COR-L47 (cell line): ENCODE measurements at regions not wholly inside any gene's neighbourhood (a gene's known extent, or its start where the extent isn't known, plus 50 kb on each side); places are given as distances from the start of the nearest gene placed in this dataset.

ENCODE experiments used
- DNase-seq: peaks from one replicate; lab custom pipeline; 2025; lab: John Stamatoyannopoulos, UW

DNA sequence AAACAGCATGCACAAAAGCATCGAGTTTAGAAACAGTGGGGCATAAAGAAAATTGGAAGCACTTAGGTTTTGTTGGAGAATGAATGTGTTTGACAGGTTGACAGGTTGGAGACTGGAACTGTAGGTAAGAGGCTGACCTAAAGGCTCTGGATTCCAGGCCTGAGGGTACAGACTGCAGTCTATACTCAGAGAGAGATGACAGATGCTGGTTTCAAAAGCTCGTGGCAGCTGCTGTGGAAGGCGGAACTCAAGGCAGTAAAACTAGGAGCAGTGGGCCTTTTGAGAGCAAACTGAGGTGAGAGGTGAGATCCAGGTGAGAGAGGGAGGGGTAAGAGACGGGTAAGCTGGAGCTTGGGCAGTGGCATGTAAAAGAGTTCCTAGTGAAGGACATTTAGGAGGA, 415.2 kb downstream of the TRIML1 start:
- DNase-seq, result no peak

DNA sequence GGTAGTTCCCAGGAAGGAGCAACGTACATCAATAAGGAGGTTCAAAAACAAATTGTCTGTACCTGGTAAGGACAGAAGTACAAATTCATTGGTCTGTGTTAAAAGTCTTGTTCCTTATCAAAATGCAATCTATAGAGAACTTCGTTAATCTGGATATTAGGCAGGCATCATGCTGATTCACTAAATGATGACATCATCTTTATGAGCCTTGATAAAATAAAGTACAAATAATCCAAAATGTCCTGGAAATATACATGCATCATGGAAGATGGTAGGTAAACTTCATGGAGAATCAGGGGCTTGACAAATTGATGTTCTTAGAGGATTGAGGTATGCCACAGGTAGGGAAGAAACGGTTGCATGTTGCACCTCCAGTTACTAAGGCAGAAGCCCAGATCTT, 433.9 kb downstream of the TRIML1 start:
- no peak for DNase-seq

DNA sequence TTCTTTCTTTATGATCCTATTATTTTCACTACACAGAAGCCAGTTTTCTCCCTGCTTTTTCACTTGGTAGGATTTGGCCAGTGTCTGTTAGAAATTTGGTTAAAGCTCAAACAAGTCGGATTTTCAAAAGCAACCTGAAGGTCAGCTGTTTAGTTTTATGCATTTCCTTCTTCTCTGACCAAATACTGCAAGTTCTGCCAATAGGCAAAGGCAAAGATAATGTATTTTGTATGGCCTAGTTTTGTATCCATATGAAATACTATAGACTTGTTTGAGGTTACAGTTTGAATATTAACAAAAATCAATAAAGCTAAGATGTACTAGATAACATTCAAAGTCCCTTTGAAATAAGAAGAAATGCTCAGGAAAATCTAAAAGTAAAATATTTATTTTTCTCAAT, 439.4 kb downstream of the TRIML1 start:
- no peak for DNase-seq

DNA sequence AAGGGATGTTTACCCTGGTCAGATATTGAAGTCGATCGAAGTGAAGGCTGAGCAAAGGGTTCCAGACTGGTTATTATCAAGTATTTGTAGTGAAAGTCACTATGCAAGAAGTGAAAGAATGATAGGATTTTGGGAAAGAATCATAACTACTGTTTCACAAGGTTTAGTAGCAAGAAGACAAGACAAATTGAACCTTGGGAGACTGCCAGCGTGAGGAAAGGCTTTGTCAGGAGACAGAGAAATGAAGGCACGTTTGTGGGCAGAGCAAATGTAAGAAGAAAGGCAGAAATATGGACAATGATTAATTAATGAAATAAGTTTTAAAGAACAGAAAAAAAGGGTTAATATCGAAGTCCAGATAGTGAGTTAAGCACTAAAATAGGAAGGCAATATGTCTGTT, 456.8 kb downstream of the TRIML1 start:
- no peak for DNase-seq

DNA sequence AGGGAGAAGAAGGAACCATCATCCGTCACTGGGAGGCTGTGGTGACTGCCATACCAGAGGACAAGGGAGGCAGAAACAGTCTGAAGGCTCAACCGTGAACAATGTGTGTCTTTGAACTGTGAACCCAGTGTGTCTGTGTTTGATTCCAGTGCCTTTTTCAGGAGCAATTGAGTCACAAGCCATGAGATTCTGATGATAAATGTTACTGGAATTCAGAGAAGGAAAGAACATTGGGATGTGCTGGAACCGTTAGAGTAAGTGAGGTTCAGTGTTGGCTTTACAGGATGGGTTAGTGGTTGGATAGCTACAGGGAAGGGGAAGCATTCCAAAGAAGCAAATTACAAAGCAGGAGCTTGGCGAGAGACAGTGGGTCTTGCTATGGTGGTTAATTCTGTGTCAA, 464.4 kb downstream of the TRIML1 start:
- no peak for DNase-seq

DNA sequence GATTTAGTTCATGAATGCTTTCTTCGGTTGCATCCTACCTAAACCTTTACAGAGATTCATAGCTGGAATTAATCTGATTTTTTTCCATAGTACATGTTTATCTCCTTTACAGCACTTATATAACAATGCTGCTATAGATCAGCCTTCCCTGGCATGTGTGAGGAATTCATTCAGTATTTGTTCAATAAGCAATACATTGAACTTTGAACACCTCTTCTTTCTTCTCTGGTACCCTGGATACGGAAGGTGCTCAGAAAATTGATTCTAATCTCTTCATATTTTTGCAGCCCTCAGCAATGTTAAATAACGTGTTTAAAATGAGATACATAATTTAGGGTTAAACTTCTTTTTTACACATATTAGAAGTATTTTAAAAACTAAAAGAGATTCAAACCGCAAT, 467.4 kb downstream of the TRIML1 start:
- DNase-seq, result no peak

DNA sequence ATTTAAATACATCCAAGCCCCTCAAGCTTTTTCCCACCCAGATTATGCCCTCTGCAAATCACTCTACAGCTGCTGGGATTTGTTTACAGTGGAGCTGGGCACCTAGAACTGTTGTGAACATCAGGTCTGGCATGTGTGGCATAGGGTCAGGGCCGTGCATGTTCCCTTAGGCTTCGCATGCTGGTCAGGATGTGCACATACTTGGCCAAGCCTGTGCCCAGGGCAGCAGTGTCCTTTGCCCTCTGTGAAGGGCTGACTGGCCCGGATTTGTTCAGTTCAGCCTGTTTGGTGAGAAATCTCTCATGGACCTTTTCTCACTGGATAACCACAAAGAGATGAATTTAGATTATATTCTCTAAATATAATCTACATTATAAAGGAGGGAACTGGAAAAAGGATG, 471.9 kb downstream of the TRIML1 start:
- no peak for DNase-seq

DNA sequence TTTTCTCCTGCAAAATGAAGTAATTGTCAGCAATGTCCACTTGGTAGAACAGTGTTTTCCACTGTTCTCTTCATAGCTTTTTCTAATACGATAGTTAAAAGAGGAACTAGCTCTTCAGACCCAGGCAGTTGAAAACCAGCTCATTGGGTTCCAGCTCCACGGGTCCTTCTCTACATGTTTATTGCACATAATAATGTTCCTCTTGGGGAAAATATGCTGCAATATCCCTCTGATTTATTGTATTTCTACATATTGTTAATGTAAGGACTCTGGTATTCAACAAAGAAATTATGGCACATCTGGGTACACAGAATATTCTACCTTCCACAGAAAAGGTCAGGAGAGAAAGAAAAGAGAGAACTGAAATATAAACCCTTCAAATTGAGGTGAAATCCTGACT, 473.4 kb downstream of the TRIML1 start:
- no peak for DNase-seq

DNA sequence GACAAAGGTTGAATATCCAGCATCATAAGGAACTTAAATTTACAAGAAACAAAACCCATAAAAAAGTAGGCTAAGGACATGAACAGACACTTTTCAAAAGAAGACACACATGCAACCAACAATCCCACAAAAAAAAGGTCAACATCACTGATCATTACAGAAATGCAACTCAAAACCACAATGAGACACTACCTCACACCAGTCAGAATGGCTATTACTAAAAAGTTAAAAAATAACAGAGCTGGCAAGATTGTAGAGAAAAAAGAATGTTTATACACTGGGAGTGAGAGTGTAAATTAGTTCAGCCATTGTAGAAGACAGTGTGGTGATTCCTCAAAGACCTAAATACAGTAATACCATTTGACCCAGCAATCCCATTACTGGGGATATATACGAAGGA, 474.7 kb downstream of the TRIML1 start:
- DNase-seq, result no peak

DNA sequence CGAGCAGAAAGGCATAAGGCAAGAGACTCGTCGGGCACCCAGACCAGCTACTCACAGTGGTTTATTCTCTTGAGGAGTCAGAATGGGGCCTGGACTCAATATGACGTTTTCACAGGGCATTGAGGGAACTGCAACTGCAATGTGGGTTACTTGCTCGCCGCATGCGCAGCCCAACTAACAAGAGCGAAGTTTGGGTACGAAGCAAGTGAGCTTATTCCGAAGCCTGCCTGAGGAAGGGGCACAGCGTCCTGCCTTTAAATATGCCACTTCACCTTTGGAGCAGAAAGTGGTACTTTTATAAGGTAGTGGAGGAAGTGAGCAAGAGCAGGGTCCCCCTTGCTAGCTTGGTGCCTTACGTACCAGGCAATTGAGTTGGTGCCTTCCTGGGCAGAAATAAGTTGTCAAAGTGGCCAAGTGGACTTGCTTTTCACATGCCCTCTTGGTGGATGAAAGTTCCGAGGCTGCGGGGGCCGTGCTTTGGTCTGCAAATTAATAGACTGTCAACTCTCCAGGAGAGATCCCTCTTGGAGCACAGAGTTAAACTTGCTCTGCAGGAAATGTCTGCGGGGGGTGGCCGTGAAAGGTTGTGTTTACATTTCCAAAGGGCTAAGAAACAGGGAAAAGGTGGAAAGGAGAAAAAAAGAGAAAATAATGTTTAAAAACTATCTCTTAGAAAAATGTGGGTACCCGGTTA, 480.4 kb downstream of the TRIML1 start:
- DNase-seq, result no peak

DNA sequence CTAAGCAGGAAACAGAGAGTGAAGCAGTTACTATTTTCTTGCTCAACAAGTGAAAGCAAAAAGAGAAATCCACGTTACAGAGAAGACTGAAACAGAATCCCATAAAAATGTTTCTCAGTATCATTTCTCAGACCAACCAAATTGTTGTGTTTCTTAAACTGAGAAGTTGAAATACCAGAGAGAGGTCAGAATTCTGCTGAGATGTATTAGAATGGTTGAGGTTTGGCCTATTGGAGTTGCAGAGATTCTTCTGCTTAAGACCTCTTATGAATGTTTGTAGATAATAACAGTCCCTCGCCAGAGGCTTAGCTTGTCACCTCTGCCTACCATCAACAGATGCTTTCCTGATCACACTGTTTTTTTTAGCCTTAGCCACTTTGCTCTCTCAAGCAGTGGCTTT, 481.4 kb downstream of the TRIML1 start:
- no peak for DNase-seq

DNA sequence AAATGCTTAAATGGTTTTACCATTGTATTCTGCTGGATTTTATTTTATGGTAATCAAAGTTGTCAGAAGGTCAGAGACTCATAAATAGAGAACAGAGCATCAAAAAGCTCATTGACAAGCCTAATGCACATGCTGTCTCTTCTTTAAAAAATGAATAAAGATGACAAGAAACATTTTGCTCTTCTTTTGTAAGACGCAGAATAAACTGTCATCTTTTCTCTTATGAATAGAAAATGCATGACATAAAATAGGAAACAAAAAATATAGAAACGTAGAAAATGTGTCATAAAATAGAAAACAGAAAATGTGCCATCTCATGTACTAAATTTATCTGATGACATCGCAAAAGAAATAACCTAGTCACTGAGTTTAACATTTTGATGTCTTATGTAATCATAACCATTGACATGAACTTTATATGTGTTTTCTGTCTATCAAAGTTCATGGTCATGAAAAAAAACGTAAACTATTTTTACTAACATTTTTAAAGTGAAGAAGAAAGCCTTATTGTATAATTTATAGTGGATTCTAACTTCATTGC, 484.1 kb downstream of the TRIML1 start:
- no peak for DNase-seq

DNA sequence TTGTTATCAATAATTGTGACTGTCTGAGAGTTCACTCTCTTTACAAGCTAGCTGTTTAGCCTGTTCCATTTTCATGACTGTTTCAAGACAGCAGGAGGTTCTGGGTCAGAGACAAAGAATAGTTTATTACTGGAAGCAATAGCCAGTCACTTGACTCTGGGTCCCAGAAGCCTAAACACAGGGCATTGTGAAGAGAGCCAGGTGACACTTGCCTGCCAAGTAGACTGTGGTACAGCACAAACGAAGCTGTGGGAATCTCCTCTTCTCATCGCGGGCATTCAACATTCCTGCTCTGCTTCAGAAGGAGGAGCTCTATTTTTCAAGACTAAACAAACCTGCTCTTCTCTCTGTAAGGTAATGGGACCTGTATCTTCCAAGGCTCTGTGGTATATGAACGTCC, 485.1 kb downstream of the TRIML1 start:
- no peak for DNase-seq

DNA sequence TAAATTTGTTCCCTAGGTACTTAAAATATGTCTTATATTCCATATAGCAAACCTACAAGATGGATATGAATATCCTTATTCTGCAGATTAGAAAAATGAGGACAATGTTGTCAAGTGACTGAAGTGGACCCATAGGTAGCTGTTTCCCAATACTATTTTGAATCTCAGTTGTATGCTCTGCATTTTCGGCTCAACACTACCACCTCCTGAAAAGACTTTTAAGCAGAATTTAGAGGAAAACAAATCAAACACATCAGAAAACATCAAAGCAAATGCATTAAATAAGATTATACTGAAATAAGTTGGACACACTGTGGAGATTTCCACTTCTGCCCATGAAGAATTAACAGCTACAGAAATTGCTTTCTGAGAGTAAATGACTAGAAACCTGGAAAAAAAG, 488.7 kb downstream of the TRIML1 start:
- no peak for DNase-seq

DNA sequence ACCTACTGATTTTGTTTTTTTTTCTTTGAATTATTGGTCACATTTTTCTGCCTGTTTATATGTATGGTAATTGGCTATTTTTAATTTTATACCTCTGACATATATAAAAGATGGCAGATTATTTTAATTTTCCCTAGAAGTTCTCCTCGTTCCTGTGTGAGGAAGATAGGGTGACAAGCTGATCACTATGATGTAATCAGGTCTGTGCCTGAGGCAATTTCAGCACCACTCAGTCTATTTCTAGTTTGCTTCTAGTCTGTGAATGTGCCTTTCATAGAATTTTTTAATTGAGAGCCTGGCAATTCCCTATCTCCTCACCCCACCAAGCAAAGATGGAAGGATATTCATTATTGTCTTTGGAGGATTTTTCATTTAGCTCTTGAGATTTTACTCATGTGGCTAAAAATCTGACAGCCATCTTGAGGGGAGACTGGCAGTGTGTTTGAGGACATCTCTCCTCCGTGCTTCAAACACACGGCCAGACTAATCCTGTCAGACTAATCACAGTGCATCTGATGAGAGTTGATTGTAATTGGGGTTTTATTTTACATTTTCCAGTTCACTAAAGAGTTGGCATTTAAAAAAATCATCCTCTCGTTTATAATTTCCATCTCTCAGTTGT, 500.3 kb downstream of the TRIML1 start:
- DNase-seq, result no peak

DNA sequence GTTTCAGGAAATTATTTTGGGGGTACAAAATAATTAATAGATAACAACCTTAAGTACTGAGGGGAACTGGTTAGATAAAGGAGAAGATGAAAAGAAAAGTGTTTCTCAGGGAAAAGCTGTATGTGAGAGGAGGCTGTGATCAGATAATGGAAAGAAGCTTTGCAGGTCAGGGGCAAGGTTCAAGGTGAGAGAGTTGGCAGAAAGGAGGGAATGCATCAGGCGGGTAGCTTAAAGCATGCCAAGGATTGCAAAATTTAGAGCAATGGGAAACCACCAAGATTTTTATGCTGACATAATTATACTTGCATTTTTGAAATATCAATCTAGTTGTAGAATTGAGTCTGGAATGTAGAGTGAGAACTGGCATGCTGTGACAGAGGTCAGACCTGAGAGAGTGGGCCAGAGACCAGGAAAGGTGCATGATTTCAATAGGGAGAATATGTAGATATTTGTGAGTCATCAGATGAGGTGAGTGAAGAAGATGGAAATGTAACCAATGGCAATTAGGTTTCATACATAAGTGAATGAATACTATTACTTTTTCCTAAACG, 508.7 kb downstream of the TRIML1 start:
- no peak for DNase-seq

DNA sequence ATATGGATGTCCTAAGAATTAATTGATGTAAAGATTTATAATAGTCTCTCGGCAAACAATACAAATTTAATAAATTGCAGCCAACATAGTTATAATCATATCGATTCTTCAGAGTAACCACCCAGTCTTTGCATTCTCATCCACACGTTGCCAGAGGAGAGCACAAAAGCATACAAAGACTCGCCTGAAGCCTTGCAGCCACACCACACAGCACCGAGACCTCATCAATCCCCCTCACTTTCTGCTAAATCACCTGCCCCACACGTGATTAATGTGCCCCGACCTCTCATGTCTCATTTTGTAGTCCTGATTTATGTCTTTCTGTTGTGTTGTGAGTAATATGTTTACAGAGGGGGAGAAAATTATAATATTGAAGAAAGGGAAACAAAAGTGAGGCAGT, 510.4 kb downstream of the TRIML1 start:
- DNase-seq, result no peak

DNA sequence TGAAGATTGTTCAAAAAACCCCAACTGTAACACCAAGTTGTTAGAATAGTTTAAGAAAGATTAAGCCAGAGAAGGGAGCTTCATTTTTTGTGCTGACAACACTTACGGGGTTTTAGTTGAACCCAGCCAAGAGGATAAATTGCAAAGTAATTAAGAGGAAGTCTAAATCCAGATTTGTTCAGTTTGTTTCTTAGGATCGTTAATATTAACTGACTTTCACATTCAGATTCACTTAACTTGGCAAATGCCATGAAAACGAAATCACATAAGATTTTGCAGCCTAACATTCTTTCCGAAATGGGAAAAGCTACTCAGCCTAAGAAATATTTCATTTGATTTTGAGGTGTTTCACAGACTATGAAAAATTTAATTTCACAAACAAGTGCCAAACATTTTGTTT, 511.3 kb downstream of the TRIML1 start:
- no peak for DNase-seq

DNA sequence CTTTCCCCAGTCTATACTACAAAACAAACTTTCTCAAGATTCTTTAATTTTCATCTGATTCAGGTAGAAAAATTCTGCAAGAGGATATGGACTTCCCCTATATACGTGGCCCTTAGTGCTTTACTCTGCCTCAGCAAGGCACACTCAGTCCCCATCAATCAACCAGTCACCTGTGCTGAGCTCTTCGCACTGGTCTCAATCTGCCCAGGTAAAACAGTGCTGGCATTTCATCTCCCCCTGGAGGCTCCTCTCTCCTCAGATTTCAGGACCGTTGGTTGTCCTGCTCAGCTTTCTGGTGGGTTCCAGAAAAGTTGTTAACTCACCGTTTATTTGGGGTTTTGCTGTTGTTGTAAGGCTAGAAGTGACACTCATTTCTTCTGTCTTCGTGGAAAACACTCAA, 518.1 kb downstream of the TRIML1 start:
- no peak for DNase-seq

DNA sequence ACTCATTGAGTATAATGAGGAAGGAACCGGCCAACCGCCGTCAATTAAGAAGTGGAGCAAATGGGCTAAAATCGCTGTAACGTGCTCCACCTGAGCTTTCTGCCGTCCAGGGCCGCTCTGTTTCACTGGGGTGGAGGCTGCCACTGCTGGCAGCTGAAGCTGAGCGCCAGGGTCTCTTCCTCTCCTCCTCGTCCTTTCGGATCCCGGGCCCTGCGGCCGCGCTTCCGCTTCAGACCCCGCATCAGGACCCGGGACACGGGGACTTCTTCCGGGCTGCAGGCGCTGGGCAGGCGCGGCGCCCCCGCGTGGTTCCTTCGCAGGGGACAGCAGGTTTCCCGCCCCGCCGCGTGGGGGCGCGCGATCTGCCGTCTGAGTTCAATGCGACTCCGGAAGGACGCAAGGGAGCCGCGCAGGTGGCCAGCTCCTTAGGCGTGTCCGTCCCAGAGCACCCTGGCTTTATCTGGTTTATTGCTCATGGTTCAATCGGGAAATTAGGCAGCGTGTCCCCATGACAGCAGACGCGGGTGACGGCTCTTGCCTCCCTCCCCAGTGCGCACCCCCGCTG, 519.8 kb downstream of the TRIML1 start:
- DNase-seq, result no peak

DNA sequence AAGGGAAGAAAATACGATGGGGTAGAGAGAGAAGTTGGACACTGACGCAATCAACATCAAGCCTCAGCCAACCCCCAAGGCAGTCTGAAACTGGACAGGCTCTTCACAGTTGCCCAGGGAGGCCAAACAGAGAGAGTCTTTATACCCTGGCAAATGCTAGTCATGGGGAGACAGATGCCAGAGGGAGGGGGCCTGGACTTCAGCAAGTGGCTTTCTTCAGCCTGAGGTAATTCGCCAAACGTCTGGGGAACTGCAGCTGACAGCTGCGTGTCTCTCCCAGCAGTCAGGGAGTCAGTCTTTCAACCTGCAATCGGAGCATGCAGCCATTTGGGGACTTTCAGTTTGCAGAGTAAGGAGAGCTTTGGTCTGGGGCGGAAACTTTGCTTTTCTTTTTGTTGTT, 521.6 kb downstream of the TRIML1 start:
- no peak for DNase-seq

DNA sequence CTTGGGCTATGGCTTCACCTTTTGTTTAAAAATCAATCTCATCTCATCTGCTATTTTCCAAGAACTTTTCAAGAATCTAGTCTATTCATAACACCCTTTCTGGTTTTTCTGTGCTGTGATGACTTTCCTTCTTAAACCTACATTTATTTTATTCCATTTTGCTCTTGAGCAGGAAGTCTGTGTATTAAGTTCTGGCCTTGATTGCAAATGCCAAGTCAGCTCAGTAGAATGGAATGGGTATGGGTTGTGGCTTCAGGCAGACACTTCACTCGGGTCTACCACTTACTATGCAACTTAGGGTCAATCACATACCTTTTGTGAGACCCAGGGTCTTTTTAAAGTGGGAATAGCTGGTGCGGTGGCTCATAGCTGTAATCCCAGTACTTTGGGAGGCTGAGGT, 522.3 kb downstream of the TRIML1 start:
- DNase-seq, result no peak

DNA sequence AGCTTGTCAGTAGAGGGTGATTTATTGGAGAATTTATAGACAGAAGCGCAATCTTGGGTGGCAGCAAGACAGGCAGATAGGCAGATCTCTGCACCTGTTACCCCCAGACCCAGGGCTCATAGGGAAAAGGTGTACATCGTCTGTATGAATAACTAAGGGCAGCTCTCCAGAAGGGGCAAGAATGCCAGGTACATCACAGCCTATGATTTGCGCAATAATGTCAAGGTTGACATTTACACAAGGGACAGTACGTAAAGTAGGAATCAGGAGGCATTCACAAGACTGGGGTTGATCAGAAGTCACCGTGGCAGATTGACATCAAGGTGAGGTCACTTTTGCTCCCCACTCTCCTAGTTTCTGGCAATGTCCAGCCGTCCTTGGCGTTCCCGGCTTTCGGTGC, 524.1 kb downstream of the TRIML1 start:
- no peak for DNase-seq
